DND-41 (cell line): ENCODE measurements at regions not wholly inside any gene's neighbourhood (a gene's known extent, or its start where the extent isn't known, plus 50 kb on each side); places are given as distances from the start of the nearest gene placed in this dataset.
"Not testable (repeated sequence)": the region's sequence is repeated elsewhere in the genome, so short reads cannot be mapped to it uniquely, and the experiment has no call there.

Experiments used
- CTCF ChIP-seq: IDR thresholded peaks from 2 replicates; pipeline ENCODE4 v1.5.1; 2012; ENCODE audit warnings: borderline replicate concordance, low read length, moderate library complexity, mild to moderate bottlenecking; ENCODE audit not compliant: poor library complexity, severe bottlenecking; ENCODE audit errors: extremely low read depth
- EZH2 ChIP-seq: IDR thresholded peaks from 3 replicates; pipeline ENCODE4 v1.6.1; 2012; ENCODE audit warnings: borderline replicate concordance, low read depth, mild to moderate bottlenecking, moderate library complexity, low read length, inconsistent platforms; ENCODE audit not compliant: severe bottlenecking

GRCh38 chr10:35958609-35959008 lies 316.5 kb upstream of the FZD8 start:
- not testable (repeated sequence) for TF ChIP-seq CTCF, EZH2
